ENCODE measurements at regions not wholly inside any gene's neighbourhood (a gene's known extent, or its start where the extent isn't known, plus 50 kb on each side); places are given as distances from the start of the nearest gene placed in this dataset.

GRCh38 chr5:162837155-162837554 is 600.2 kb upstream of the CCNG1 start:
- no peak overlapping the region for H3K4me3 ChIP-seq (ENCODE audit: low read depth, low read length)
- TF ChIP-seq, protein P1, sequence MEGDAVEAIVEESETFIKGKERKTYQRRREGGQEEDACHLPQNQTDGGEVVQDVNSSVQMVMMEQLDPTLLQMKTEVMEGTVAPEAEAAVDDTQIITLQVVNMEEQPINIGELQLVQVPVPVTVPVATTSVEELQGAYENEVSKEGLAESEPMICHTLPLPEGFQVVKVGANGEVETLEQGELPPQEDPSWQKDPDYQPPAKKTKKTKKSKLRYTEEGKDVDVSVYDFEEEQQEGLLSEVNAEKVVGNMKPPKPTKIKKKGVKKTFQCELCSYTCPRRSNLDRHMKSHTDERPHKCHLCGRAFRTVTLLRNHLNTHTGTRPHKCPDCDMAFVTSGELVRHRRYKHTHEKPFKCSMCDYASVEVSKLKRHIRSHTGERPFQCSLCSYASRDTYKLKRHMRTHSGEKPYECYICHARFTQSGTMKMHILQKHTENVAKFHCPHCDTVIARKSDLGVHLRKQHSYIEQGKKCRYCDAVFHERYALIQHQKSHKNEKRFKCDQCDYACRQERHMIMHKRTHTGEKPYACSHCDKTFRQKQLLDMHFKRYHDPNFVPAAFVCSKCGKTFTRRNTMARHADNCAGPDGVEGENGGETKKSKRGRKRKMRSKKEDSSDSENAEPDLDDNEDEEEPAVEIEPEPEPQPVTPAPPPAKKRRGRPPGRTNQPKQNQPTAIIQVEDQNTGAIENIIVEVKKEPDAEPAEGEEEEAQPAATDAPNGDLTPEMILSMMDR (IDR thresholded peaks at IDR 0.05; ENCODE audit: borderline replicate concordance, insufficient read depth, low read depth, low read length): no peak

DNA sequence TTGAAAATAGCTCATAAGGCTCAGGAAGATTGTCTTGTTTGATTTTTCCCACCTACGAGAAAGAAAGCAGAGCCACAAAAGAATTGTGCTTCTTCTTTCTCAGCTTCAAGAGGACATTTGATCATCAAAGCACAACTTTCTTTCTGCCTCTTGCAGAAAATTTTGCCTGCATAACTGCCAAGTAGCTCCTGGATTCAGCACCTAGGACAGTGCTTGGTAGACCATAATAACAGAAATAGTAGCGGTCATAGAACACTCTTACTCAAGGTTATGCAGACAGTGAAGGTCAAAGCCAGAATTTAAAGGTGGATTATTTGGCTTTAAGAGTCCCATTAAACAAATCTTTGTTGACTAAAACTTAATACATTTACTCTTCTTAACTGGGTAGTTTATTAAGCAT is 594.7 kb upstream of the CCNG1 start:
- no peak overlapping the region for H3K4me3 ChIP-seq (ENCODE audit: low read depth, low read length)
- TF ChIP-seq, protein P1 (IDR thresholded peaks at IDR 0.05; ENCODE audit: borderline replicate concordance, insufficient read depth, low read depth, low read length): no peak

GRCh38 chr5:162852134-162852533 is 585.3 kb upstream of the CCNG1 start:
- H3K4me3 ChIP-seq (ENCODE audit: low read depth, low read length): no peak overlapping the region
- TF ChIP-seq, protein P1 (IDR thresholded peaks at IDR 0.05; ENCODE audit: borderline replicate concordance, insufficient read depth, low read depth, low read length): no peak

DNA sequence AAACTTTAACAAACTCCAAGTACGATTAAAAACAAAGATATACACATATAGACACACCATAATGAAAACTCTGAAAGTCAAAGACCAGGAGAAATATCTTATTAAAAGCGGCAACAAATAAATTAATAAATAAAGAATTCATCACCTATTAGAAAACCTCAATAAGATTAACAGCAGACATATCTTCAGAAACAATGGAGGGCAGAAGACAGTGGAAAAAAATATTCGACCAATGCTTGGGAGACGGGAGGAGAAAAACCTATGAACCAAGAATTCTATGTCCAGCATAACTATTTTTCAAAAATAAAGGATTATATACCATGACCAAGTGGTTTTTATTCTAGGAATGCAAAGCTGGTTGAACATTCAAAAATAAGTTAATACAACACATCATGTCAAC is 578.6 kb upstream of the CCNG1 start:
- TF ChIP-seq, protein P1 (IDR thresholded peaks at IDR 0.05; ENCODE audit: borderline replicate concordance, insufficient read depth, low read depth, low read length): no peak

DNA sequence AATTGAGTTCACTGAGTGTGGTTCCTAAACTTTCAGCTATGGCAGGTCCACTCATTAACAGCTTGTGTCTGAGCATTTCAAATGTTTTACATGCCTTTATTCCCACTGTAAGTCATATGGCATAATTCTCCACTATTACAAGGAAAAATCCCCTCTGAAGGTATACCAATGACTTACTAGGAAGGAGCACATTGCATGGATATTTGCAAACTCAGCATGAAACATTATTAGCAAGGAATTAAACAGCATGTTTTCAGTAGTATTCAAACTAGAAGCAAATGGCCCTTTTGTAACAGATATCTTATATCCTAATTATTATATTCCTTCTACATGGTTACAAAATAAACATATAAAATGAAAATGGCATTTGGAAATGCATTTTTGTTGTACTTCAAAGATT is 566.4 kb upstream of the CCNG1 start:
- TF ChIP-seq, protein P1 (IDR thresholded peaks at IDR 0.05; ENCODE audit: borderline replicate concordance, insufficient read depth, low read depth, low read length): no peak
- no peak overlapping the region for H3K4me3 ChIP-seq (ENCODE audit: low read depth, low read length)

More for the DNA sequence above, 578.6 kb upstream of the CCNG1 start:
- no peak overlapping the region for H3K4me3 ChIP-seq (ENCODE audit: low read depth, low read length)

- TF ChIP-seq, protein P1 (IDR thresholded peaks at IDR 0.05; ENCODE audit: borderline replicate concordance, insufficient read depth, low read depth, low read length): no peak
- H3K4me3 ChIP-seq (ENCODE audit: low read depth, low read length): no peak overlapping the region
Observed at GRCh38 chr5:162882629-162883028, 554.8 kb upstream of the CCNG1 start.

DNA sequence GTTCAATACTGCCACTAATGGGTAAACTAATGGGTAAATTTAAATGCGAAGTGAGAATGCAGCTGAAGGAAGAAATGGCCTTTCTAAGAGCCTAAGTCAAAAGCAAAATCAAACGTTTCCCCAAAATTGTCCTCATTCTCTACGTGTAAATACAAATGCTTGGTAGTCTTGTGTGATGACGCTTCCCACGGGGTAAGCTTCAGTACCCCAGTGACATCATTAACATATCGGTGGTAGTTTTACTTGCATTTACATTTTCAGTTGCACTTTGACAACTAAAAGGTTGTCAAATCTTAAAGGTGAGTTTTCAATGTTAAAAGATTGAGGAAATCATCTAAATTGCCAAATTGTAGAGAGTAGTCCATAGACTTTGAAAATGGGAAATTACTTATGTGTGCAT is 550.7 kb upstream of the CCNG1 start:
- no peak overlapping the region for H3K4me3 ChIP-seq (ENCODE audit: low read depth, low read length)
- TF ChIP-seq, protein P1 (IDR thresholded peaks at IDR 0.05; ENCODE audit: borderline replicate concordance, insufficient read depth, low read depth, low read length): no peak

All from GM12875 (cell line).